NCI-H2081 treated with DMSO at 0.1 percent for 48 hours (cell line): ENCODE measurements at regions not wholly inside any gene's neighbourhood (a gene's known extent, or its start where the extent isn't known, plus 50 kb on each side); places are given as distances from the start of the nearest gene placed in this dataset.

ENCODE experiments used
- DNase-seq: peaks from one replicate; lab custom pipeline; 2025; lab: John Stamatoyannopoulos, UW

DNA sequence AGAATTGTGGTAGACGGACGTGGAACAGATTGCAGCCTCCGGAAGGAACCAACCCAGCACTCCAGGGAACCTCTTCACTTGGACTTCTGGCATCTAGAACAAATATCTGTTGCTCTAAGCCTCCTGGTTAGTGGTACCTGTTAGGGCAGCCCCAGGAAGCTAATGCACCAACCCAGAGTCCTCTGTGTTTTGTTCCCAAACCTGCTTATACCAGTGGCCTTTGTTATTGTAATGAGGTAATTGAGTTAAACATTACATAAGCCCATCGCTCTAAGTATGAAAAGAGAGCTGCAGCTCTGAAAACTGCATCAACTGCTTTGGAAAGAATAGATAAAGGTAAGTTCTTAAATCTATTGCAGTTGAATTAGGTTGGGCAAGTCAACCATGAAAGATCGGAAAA lies 516.7 kb downstream of the NPHP4 start:
- no peak for DNase-seq

DNA sequence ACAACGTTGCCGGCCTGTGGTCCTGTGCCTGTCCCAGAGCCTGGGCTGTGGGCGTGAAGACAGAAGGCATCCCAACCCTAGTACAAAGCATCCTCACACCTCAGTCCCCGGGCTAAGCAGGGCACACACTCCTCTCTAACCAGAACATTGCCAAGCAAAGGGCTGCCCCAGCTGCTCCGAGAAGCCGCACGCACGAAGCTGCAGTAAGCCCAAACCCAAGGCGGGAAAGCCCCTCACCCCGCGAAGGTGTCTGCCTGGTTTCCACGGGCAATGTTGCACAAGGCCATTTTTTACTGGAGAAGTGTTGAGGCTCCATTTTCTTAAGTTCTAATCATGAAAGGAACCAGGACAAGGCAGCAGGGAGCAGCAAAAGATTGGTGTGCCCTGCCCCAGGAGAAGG lies 519.0 kb downstream of the NPHP4 start:
- DNase-seq, result no peak

DNA sequence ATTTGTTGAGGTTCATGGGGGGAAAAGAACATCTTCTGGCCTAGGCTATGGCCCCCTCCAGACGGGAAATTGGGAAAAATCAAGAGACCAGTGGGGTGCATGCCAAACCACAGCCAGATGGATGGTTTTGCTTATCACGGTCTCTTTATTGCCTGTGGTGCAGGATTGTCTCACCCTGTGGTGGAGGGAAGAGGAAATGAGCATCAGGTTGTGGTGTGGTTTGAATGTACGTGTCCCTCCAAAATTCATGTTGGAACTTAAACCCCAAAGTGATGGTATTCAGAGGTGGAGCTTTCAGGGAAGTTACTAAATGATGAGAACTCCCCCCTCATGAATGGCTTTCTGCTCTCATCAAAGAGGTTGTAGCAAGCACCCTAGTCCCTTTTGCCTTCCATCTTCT lies 525.7 kb downstream of the NPHP4 start:
- DNase-seq, result no peak

DNA sequence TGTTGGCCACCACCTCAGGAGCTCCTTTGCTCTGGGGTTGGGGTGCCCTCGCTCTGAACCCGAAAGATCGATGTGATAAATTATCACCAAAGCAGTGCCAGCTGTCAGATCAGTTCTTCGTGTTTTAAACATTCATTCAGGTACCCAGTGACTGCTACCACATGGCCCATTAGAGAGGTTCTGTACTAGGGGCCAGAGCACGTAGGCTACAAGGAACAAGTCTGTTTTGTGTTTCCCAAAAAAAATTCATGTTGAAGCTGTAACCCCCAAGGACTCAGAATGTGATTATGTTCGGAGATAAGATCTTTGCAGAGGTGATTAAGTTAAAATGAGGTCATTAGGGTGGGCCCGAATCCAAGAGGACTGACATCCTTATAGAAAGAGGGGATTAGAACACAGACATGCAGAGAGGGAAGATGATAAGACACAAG lies 526.9 kb downstream of the NPHP4 start:
- no peak for DNase-seq

DNA sequence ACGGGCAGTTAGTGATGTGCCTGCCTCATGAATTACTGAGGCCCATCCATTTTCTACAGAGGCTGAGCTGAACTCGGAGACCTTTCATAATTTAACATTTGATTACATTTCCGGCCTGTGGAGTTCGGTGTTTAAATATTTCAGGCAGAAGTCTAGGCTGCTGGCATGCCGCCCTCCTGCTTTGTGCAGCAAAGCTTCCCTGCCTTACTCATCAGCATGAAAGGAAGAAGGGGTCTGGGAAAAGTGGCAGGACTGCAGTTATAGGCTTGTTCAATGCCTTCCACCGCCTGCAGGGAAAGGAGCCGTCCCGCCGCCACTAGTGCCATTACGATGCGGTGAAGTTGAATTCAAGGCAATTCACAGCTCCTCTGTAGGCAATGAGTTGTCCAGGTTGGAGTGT lies 527.9 kb downstream of the NPHP4 start:
- DNase-seq, result no peak

DNA sequence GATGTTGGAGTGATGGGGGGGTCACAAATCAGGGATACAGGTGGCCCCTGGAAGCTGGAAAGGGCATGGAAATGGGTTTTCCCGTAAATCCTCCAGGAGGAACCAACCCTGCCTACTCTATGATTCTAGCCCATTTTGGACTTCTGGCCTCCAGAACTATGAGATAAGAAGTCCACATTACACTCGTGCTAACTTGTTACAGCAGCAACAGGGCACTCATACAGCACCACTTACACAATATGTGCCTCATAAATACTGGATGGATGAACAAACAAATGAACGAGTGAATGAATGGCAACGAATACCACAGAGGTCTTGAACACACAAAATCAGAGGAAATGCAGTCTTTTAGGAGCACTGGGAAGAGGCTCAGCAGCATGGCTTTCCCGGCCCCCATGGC lies 531.3 kb downstream of the NPHP4 start:
- DNase-seq, result no peak

DNA sequence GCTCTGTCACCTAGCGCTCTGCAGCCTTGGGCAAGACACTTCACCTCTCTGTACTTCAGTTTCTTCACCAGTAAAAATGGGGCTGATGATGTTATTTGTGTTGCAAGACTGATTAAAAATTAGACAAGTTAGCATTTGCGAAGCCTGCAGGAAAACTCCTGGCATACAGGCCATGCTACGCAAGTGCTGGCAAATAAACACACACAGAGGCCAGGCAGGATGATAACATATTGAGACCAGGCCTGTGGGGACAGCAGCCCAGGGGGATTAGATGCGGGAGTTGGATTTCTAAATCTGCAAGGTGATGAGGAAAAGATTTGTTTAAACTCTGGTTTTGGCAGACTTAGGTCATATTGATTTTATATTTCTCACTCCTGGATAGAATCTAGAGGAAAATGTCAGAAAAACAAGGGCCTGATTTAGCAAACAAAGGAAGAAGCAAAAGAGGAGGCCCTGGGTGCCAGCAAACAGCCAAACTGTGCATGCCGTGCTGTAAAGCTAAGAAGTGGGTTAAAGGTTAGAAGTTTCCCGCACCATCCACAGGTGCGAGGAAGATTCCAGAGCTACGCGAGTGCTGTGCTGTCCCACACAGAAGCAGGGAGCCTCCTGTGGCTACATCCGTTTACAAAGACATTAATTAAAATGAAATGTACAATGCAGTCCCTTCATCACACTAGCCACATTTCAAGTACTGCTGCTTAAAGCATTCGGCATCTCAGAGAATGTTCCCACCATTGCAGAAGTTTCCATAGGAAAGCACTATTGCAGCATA lies 532.2 kb downstream of the NPHP4 start:
- DNase-seq, result no peak

DNA sequence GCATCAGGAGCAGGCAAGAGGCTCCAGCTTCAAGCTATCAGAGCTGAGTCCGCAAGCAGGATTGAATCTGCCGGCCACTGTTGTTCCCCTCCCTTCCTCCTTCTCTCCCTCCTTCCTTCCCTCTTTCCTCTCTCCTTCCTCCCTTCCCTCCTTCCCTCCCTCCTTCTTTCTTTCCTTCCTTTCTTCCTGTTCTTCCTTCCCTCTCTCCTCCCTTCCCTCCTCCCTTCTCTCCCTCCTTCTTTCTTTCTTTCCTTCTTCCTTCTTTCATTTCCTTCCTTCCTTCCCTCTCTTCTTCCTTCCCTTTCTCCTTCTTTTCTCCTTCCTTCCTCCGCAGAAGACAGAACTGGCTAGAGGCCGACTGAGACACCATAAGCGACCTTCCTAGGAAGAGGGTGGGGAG lies 534.0 kb downstream of the NPHP4 start:
- no peak for DNase-seq

DNA sequence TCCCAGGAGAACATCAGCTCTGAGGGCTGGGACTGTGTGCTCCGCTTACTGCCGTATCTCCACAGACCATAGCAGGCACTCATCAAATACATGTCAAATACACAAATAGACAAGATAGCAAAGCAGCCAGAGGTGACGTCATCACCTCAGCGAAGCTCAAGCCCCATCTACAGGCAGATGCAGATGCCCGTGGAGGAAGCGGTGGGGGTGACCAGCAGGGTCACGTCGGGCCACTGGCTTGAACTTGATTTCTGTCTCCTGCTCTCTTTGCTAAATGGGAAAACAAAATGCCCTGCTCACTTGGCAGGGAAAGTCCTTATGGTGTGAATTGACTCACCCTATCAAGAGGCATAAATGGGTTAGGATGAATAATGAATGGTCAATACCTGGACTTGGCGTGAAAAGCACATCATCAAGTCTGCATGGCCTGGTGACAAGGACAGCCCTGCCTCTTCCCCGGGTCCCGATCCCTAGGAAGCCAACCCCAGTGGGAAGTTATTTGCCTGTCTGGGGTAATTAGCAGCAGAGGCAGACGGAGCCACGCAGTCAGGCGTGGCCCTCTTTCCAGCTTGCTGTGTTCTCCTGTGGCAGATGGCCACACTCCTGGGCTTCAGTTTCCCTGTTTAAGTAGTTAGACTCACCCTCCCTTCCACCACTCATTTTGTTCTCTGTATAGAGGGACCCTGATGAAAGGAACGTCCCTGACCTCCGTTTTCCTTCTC lies 536.0 kb downstream of the NPHP4 start:
- DNase-seq, result no peak

DNA sequence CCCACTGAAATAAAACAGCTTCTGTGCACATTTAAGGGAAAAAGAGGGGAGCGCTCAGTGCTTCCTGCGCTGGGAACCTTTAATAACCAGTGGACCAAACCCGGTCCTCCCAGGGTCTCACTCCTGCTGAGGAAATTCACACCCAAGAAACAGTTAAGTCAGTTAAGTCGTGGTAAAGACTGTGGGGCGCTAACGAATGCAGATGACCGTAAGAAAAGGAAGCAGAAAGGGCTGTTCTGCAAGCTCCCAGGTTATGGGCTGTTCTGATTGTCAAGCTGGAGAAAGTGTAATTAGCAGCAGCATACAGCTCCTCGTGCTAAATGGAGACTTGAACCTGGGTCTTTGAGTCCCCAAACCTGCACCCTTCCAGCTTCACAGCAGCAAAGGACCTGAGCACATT lies 536.6 kb downstream of the NPHP4 start:
- no peak for DNase-seq

DNA sequence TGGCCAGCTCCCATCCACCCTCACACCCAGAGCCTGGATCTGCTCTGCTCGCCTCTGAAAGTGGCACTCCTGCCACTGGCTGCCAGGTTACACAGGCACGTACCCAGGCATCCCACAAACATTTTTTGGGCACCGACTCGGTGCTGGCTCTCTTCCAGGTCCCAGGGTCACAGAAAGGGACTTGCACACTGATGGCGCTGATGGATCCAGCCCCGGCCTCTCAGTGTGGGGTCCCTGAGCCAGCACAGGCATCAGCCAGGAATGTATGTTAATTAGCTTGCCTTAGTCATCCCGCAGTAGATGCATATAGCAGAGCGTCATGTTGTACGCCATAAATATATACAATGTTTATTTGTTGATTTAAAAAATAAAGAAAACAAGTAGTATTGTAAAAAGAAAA lies 537.2 kb downstream of the NPHP4 start:
- no peak for DNase-seq

DNA sequence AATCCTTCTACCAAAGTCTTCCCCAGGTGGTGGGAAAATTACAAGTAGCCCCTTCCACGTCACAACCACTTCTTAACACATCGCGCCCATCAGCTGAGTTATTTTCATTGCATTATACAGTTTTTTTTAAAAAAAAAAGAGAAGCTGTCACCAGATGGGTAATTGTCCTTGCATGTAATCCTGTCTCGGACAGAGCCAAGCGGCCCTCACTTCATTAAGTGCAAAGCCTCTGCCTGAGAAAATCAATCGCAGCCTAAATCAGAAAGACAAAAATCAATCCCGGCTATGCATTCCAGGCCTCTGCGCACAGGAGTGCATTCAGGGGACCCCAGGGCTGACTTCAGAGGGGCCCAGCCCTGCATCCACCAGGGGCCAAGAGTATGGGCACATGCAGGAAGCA lies 538.9 kb downstream of the NPHP4 start:
- DNase-seq, result no peak

DNA sequence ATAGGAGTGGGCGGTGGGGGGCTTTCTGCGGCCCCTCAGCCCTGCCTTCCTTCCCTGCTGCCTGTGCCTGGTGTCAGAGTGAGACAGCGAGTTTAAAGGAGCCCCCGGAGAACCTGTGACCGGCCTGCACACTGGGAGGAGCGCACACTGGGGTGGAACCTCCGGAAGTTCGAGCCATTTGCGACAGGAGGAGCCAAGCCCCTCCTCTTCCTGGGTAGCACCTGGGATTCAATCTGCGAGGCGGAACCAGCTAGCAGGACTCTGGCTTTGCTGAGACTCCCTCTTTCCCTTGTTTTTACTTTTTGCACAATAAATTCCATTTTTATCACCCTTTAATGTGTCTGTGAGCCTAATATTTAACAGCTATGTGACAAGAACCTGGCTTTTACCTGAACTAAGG lies 540.6 kb downstream of the NPHP4 start:
- no peak for DNase-seq

DNA sequence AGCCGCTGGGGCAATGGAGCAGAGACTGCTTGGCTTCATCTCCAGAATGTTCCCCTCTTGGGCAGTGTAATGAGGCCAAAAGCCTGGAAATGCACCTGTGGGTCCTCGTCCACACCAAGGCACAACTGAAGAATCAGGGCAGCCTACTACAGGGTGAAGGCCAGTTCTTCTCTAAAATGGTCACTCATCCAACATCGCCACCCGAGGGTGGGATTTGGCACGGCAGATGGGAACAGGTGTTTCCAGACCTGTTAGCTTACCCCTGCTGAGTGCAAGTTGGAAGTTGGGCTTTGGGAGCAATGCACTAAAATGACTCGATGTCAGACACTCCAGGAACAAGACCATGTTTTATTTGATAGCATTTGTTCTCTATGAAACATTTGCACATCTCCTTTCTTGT lies 543.7 kb downstream of the NPHP4 start:
- no peak for DNase-seq

DNA sequence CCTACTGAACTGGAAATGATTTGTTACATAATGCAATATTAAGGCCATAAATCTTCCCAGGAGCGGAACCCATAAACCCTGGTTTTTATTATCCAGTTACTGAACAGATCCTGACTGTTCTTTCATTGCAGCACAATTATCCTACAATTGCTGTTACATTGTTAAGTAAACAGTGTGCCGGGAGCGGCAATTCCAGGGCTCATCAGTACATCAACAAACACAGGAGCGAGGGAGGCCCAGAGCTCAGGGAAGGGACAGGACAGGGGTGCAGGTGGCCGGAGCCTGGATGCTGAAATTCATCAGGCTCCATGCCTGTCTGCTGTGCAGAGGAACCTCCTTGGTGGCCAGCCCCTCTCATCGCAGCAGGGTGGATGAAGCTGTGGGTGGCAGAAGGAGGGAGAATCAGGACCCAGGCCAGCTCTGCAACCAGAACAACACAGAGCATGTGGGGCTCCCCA lies 544.7 kb downstream of the NPHP4 start:
- no peak for DNase-seq

DNA sequence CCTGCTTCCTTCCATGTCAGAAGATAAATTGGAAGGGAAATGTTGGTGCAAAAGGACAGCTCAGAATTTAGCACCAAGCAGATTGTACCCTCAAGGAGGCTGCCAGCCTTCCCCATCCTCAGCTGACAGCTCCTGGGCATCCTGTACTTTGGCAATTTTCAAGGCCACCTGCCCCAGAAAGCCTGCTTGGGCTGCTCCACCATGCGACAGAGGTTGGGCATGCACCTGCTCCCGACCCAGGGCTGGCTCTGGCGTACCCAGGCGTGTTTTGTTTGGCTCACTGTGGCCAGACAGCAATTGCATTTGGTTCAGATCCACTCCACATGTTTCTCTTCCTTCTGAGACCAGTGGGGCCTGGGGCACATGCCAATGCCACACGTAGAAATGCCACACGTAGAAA lies 547.8 kb downstream of the NPHP4 start:
- no peak for DNase-seq

DNA sequence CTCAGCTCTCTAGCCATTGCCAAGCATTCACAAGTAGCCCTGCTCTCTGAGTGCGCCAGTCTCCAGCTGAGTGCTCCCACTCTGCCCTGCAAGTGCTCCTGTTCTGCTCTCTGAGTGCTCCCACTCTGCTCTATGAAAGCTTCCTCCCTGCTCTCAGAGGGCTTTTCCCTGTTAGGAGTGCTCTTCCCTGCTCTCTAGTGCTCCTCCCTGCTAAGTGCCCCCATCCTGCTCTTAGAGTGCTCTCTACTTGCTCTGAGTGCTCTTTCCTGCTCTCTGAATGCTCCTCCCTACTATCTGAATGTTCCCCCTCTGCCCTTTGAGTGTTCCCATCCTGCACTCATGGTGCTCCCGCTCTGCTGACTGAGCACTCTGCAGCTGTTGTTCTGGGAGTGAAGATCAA lies 555.4 kb downstream of the NPHP4 start:
- no peak for DNase-seq

DNA sequence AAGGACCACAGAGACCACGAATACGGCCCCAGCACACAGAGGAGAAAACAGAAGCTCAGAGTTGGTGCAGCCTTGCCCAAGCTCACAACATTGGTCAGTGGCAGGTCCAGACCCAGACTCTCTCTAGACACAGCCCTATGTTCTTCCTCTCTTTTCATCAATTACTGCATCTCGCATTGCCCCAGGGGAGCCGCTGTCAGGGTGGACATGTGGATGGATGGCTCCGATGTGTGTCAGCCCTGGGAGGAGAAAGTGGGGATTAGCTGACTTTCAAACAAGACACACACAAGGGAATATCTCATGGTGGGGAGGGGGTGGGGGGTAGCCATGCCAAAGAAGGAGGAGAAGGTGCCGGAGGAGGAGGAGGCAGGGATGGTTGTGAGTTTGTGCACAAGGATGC lies 556.8 kb downstream of the NPHP4 start:
- DNase-seq, result no peak

DNA sequence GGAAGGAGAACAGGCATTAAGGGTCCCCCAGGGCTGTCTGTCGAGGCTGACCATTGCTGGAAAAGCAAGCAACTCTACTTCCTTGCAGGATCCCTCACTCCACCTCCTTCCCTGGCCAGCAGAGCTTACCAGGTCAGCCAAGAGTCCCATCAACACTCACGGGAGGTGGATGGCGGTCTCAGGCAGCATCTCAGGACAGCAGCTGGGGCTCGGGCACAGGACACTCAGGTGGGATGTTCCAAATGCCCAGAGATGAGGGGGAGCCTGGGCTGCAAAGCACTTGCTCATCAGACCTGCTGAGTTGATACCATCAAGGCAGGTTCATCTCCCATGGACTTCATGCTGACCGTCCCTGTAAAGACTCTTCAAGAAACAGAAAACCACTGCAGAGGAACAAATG lies 559.8 kb downstream of the NPHP4 start:
- no peak for DNase-seq

DNA sequence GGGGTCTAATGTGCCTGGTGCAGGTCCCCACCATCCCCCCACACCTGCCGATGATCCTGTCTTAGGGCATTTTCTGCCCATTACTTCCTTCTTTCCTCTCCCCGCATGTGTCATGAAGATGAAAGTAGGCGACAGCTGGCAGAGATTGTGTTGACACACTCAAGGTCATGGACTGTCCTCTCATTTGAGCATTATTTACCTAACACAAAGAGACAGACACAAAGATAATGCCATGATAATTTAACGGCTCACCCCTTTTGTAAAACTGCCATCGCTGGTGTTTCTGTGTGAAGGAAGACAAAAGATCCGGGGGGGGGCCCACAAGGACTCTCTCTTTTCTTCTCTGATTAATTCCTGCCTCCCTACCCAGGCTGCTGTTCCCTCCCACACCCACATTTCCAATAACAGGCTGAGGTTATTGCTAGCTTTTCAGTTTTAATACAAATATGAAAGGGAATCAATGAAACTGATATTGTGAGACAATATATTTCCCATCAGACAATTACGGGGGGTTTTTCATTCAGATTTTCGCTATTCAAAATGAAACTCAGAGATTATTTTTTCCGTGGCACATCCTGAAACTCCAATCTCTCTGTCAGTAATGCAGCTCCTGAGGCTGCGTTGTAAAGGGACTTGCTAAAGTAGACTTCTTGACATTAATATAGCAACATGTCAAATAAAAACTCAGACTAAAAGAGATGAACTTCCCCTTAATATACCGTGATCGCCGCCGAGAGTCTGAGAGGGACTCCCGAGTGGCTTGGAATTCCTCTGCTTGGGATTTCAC lies 561.1 kb downstream of the NPHP4 start:
- DNase-seq, result no peak

DNA sequence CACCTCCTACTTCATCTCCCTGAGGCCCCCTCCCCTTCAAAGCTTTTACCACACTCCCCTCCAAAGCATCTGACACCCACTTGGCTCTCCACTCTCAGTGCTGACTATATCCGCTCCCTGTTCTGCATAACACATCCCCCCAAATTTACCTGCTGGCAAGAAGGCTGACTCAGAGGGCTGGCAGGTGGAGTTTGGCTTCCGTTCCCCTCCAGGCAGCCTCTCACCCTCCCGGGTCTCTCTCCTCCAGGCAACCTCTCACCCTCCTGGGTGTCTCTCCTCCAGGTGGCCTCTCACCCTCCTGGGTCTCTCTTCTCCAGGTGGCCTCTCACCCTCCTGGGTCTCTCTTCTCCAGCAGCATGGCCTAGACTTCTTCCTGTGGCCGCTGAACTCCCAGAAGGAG lies 562.1 kb downstream of the NPHP4 start:
- DNase-seq, result no peak

DNA sequence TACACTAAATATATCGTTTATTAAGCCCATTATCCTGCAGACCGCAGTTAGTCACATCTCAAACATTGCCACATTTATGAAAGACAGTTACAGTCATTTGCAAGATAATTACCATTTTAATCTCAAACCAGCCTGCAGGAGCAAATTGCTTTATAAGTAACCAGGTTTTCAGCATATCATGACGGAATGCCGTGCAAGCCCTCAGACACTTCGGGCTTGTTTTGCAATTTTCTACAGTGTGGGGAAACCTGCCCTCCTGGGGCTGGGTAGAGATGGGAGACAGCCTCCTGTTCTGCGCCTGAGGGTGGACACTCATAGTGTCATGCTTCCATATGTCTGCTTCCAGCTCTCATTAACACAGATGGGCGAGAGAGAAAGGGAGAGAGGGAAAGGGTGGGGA lies 563.9 kb downstream of the NPHP4 start:
- DNase-seq, result no peak

DNA sequence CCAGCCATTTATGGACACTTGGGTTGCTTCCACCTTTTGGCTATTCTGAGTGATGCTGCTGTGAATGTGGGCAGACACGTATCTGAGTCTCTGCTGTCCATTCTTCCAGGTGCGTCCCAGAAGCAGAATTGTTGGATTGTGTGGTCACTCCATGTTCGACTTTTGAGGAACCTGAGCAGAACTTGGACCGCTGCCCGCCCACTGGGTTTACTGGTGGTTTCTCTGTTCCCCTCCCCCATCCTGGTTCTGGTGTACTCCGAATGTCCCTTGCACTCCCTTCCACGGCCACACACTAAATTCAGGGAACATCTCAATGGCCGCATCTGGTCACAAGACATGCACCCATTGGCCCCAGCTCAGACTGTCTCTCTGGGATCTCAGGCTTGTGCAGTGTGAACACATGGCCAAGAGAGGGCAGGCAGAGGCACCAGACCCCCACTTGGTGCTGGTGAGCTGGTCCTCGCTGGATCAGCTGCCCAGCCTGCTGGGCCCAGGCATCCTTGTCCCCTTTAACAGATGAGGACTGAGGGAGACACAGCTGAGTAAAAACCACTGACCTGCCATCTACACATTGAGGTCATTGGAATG lies 565.1 kb downstream of the NPHP4 start:
- DNase-seq, result no peak
